Suppressor macrophage treated with lipopolysaccharide for 4 hours (primary cell): ENCODE measurements at regions not wholly inside any gene's neighbourhood (a gene's known extent, or its start where the extent isn't known, plus 50 kb on each side); places are given as distances from the start of the nearest gene placed in this dataset.
"Not testable (repeated sequence)": the region's sequence is repeated elsewhere in the genome, so short reads cannot be mapped to it uniquely, and the experiment has no call there.

Source experiments
- DNase-seq: peaks from one replicate; pipeline ENCODE4 v3.0.0-alpha.2; 2020

GRCh38 chr9:75628952-75629351 is 261.5 kb upstream of the PCSK5 start:
- no peak for DNase-seq

GRCh38 chr9:75633451-75634057 is 256.9 kb upstream of the PCSK5 start:
- no peak for DNase-seq

DNA sequence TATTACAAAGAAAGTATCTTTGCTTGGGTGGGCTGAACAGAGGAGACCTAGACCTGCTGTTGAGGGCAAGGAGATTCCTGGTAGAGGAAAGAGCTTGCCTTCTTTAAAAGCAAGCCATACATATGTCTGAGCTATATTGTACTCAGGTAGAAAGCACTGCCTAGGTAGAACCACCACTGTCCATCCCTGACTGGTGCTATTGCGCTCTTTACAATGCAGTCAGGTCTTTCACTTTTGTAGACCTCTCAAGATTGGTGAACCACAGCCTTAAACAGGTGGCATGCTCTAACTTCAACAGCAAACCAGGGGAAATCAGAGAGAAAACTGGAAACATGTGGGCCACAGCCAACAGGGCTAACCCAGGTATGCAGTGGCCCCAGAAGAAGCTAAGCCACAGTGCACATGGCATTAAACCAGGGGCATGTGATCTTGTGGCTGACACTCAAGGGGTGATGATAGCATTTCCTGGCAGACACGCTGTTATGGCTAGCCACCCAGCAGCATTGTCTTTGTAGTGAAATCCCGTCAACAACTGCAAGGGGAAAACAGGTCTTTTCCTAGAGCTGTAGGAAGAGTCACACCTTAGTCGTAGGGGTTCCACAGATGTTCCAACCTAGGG is 253.9 kb upstream of the PCSK5 start:
- DNase-seq = no peak

- no peak for DNase-seq
These were observed 250.4 kb upstream of the PCSK5 start for GRCh38 chr9:75639971-75640610.

- no peak for DNase-seq
These were observed 248.0 kb upstream of the PCSK5 start for GRCh38 chr9:75642522-75642921.

DNA sequence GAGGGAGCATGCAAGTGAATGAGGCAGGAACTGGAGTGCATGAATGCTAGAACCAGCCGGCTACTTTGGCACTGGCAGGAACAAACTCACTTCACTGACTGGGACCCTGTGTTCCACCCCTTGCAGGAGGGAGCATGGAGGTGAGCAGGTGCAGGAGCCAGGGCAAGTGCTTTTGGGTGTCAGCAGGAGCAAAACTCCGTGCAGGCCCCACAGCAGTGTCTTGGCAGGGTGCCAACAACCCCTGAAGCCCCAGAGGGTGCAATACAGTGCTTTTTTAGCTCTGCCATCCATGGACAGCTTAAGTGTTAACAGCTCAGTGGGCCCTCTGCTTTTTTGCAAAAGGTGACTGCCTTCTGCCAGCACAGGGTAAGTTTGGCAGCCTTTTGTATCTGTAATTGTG is 245.8 kb upstream of the PCSK5 start:
- DNase-seq = no peak

DNA sequence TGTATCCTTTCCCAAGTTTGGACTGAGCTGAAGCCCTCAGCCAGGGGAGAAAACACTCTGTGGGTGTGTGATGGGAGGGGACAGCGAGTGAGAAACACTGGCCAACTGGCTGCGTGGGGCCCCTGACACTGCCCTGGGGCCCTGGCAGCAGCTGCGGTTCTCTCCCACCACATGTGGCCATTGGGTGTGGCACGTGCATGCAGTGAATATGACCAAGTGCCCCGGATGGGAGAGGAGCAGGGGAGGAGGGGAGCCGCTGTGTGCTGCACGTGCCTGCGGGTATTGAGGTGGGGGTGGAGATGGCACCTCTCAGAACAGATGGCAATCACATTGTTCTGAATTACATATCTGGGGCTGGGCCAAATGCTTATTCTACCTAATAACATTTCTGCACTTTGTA is 242.4 kb upstream of the PCSK5 start:
- DNase-seq = no peak

DNA sequence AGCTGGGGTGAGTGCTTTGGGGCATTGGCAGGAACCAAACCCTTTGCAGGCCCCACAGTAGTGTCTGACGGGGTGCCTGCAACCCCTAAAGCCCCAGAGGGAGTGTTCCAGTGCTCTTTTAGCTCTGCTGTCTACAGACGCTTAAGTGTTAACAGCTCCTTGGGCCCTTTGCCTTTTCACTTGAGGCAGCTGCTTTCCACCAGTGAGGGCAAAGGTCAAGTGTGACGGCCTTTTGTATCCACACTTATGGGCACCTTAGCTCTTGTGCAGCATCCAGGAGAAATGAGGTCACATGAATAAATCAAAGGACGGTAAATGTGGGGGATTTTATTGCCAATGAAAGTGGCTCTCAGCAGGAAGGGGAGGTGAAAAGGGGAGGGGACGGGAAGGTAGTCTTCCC is 241.4 kb upstream of the PCSK5 start:
- no peak for DNase-seq

GRCh38 chr9:75651709-75652108 is 238.8 kb upstream of the PCSK5 start:
- DNase-seq = no peak

- no peak for DNase-seq
These were observed 237.1 kb upstream of the PCSK5 start for GRCh38 chr9:75653335-75653734.

GRCh38 chr9:75653750-75654149 is 236.7 kb upstream of the PCSK5 start:
- no peak for DNase-seq

- no peak for DNase-seq
These were observed 233.5 kb upstream of the PCSK5 start for GRCh38 chr9:75657015-75657414.

- no peak for DNase-seq
These were observed 232.1 kb upstream of the PCSK5 start for GRCh38 chr9:75658301-75658905.

DNA sequence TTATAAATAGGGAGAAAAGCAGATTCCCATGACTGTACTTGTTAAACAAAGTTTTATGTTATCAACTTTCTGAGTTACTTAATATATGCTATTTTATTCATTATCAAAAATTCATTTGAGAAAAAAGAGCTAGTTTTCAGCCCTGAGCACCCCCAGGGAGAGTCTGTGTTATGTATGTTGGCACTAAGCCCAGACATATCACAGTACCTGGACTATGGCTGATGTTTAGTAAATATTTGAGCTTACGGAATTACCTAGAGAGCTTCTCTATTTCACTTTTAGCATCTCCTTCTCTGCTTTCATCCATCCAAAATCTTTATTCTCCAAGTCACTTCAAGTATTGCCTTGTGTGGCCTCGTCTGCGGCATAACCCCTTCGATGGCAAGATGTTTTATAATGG is 225.9 kb upstream of the PCSK5 start:
- no peak for DNase-seq

GRCh38 chr9:75666856-75667554 is 223.5 kb upstream of the PCSK5 start:
- DNase-seq = no peak

DNA sequence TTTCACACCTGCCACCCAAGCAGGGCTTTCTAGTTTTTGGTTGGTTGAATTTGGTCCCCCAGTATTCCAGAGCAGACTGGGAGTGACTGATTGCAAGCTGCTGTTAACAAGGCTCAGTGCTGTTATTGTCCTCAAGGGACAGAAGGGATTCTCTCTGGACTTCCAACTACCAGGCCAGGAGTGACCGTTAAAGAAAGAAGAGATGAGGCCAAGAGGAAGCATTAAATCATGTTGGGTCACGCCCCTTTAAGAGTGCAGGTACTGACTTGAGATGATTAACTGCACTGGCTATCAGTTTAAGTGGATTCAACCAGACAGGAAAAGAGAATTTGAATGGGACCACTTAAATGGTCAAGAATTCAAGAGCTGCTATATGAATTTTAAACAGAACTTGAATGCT is 220.8 kb upstream of the PCSK5 start:
- no peak for DNase-seq

GRCh38 chr9:75671354-75671753 is 219.1 kb upstream of the PCSK5 start:
- no peak for DNase-seq

DNA sequence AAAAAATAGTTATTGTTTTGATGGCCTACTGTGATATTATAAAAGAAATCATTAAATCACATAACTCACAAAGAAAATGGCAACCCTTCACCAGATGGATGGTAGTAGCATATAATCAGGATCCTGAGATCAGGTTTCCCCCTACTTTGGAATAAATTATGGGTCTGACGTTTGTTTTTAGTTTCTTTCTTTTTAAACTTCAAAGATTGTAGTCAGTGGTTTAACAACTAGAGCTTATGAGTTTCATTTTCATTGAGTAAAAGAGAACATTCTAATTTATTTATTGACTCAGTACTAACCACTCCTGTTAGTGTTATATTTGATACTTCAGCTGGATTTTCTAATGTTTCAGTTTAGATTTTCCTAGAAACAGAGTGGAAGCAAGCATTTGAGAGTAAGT is 218.0 kb upstream of the PCSK5 start:
- no peak for DNase-seq

- DNase-seq = no peak
These were observed 206.9 kb upstream of the PCSK5 start for GRCh38 chr9:75683591-75683990.

GRCh38 chr9:75685062-75685461 is 205.4 kb upstream of the PCSK5 start:
- no peak for DNase-seq

GRCh38 chr9:75687359-75687953 is 203.0 kb upstream of the PCSK5 start:
- no peak for DNase-seq

- not testable (repeated sequence) for DNase-seq
These were observed 199.9 kb upstream of the PCSK5 start for GRCh38 chr9:75690551-75690950.

DNA sequence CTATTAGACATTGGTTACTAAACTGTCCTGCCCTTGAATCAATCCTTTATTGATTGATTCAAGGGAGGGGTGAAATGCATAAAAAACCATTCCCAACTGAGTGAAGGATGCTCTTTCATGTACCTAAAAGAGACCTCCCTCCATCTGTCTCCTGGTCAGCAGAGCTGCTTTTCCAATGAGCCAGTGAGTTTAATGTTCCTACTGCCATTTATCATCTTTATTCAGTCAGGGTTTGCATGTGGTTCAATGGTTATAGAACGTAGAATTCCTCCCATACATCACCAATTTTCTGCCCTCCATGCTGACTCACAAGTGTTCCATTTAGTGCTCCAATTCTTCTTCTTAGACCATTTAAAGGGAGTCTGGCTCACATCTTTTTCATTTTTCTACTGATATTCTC is 199.1 kb upstream of the PCSK5 start:
- DNase-seq = no peak
